MCF 10A (cell line): ENCODE measurements at regions not wholly inside any gene's neighbourhood (a gene's known extent, or its start where the extent isn't known, plus 50 kb on each side); places are given as distances from the start of the nearest gene placed in this dataset.

Source experiments
- BruUV-seq: library from RNA; stranded (reverse); fragments of 400-500 nt; replicated peaks from 2 replicates; lab custom pipeline; 2021; lab: Mats Ljungman, UMichigan
- CTCF ChIA-PET: fragments of 300-600 bp; sonication (Branson Sonifier 250); formaldehyde crosslinking; extraction: SDS; loops from one replicate; lab custom pipeline; 2021; ENCODE audit warnings: antibody characterized with exemption, inconsistent platforms; lab: Yijun Ruan, JAX
- POLR2A ChIA-PET: fragments of 300-600, 350-650 bp; sonication (Branson Sonifier 250); formaldehyde crosslinking; extraction: SDS; loops from one replicate; lab custom pipeline; 2020; ENCODE audit warnings: antibody characterized with exemption, inconsistent platforms; lab: Yijun Ruan, JAX
- DNase-seq: peaks from one replicate; pipeline ENCODE4 v3.0.0-alpha.2; 2018; ENCODE audit not compliant: unreplicated experiment
- H3K27ac Mint-ChIP-seq: one replicate; pipeline ENCODE4 v1.8.0; 2022; ENCODE audit warnings: mild to moderate bottlenecking, low read depth, mixed read lengths; ENCODE audit not compliant: unreplicated experiment
- H3K27me3 Mint-ChIP-seq: one replicate; pipeline ENCODE4 v1.8.0; 2022; ENCODE audit warnings: mixed read lengths; ENCODE audit not compliant: insufficient read depth, unreplicated experiment
- H3K36me3 Mint-ChIP-seq: one replicate; pipeline ENCODE4 v1.8.0; 2022; ENCODE audit warnings: mild to moderate bottlenecking, moderate library complexity, mixed read lengths; ENCODE audit not compliant: insufficient read depth, unreplicated experiment
- H3K4me1 Mint-ChIP-seq: one replicate; pipeline ENCODE4 v1.8.0; 2022; ENCODE audit warnings: mixed read lengths; ENCODE audit not compliant: insufficient read depth, unreplicated experiment
- H3K4me3 Mint-ChIP-seq: one replicate; pipeline ENCODE4 v1.8.0; 2022; ENCODE audit warnings: mild to moderate bottlenecking, moderate library complexity, mixed read lengths; ENCODE audit not compliant: unreplicated experiment
- H3K9me3 Mint-ChIP-seq: one replicate; pipeline ENCODE4 v1.8.0; 2022; ENCODE audit warnings: mixed read lengths; ENCODE audit not compliant: unreplicated experiment
- CTCF ChIP-seq: fragments of 200-600 bp; IDR thresholded peaks from one replicate; pipeline ENCODE4 v1.8.0; 2022; ENCODE audit warnings: antibody characterized with exemption, mild to moderate bottlenecking; ENCODE audit not compliant: unreplicated experiment
- intact Hi-C: fragments of 100-400 bp; cut with micrococcal nuclease; formaldehyde crosslinking; loops from 2 replicates; pipeline ENCODE4 v1.14.1; 2022

GRCh38 chr3:78052746-78053145, 1012.8 kb downstream of the ROBO2 start:
- Mint-ChIP-seq H3K4me3 (no peak overlapping the region), H3K36me3 (no peaks in the 10 kb centered on the region), H3K27ac (no peak overlapping the region), H3K9me3 (no peaks in the 10 kb centered on the region), H3K4me1 (no peaks in the 10 kb centered on the region), H3K27me3 (no peaks in the 10 kb centered on the region)
- BruUV-seq, result no TSS peak
- no peak for DNase-seq
- intact Hi-C loops, result no loop called here
- no peak for TF ChIP-seq CTCF
- CTCF ChIA-PET, result no interaction called here
- POLR2A ChIA-PET, result no interaction called here

GRCh38 chr3:78066287-78066686, 1026.4 kb downstream of the ROBO2 start:
- no peak overlapping the region for H3K27ac Mint-ChIP-seq
- ChIA-PET CTCF (no interaction called here), POLR2A (no interaction called here)
- no peaks in the 10 kb centered on the region for H3K9me3 Mint-ChIP-seq
- no peak for TF ChIP-seq CTCF
- no peaks in the 10 kb centered on the region for H3K27me3 Mint-ChIP-seq
- BruUV-seq, result no TSS peak
- H3K4me3 Mint-ChIP-seq, result no peak overlapping the region
- intact Hi-C loops, result no loop called here
- DNase-seq, result no peak
- H3K4me1 Mint-ChIP-seq, result no peaks in the 10 kb centered on the region
- no peaks in the 10 kb centered on the region for H3K36me3 Mint-ChIP-seq

GRCh38 chr3:78070188-78070587, 1030.3 kb downstream of the ROBO2 start:
- H3K4me3 Mint-ChIP-seq, result no peak overlapping the region
- TF ChIP-seq CTCF, result no peak
- H3K4me1 Mint-ChIP-seq, result no peaks in the 10 kb centered on the region
- H3K27ac Mint-ChIP-seq, result no peak overlapping the region
- no peak for DNase-seq
- no peaks in the 10 kb centered on the region for H3K9me3 Mint-ChIP-seq
- H3K36me3 Mint-ChIP-seq, result no peaks in the 10 kb centered on the region
- POLR2A ChIA-PET, result interaction anchor here (0.6 to 1.5 kb wide), 2 partner anchors 9 to 481 kb away, joined by 3 to 6 read pairs; no protein-coding TSS in a partner anchor
- CTCF ChIA-PET, result no interaction called here
- no TSS peak for BruUV-seq
- H3K27me3 Mint-ChIP-seq, result no peaks in the 10 kb centered on the region
- intact Hi-C loops, result no loop called here

DNA sequence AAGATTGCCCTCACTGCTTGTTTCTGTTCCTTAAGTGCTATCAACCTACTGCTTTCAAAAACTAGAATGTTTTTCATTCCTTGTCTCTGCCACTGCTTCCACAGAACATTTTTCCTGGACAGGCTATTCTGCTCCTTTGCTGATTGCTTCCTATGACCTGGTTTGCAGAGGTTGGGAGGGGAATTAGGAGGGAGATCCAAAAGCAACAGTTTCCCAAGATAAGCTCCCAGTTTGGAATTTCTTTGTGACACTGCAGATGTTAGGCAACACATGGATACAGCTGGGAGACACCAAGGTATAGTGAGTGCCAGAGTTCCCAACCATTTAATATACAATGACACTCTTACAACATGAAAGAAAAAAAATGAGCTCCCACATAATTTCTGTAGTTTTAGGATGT, 1036.5 kb downstream of the ROBO2 start:
- Mint-ChIP-seq H3K4me3 (no peak overlapping the region), H3K36me3 (peaks cover 5% of the 10 kb centered on the region), H3K9me3 (no peaks in the 10 kb centered on the region), H3K4me1 (no peaks in the 10 kb centered on the region), H3K27me3 (no peaks in the 10 kb centered on the region), H3K27ac (no peak overlapping the region)
- no TSS peak for BruUV-seq
- DNase-seq, result no peak
- no peak for TF ChIP-seq CTCF
- CTCF ChIA-PET, result interaction anchor here (0.7 to 1.1 kb wide), 2 partner anchors 27 to 302 kb away, joined by 3 to 4 read pairs; no protein-coding TSS in a partner anchor
- POLR2A ChIA-PET, result no interaction called here
- intact Hi-C loops, result no loop called here
